IMR-90 (cell line): ENCODE measurements at regions not wholly inside any gene's neighbourhood (a gene's known extent, or its start where the extent isn't known, plus 50 kb on each side); places are given as distances from the start of the nearest gene placed in this dataset.

ENCODE experiments used
- ATAC-seq: fragments of 200-7000 bp; cut with Tn5 transposase; 2 replicates; pipeline ENCODE4 v1.9.1; 2020; ENCODE audit warnings: low read depth, mild to moderate bottlenecking, moderate library complexity
- BruUV-seq: library from RNA; stranded (reverse); fragments of 400-500 nt; replicated peaks from 2 replicates; lab custom pipeline; 2021; lab: Mats Ljungman, UMichigan
- CTCF ChIA-PET: fragments of 300-600 bp; formaldehyde crosslinking; extraction: SDS; loops from one replicate; lab custom pipeline; 2021; ENCODE audit warnings: antibody characterized with exemption; lab: Yijun Ruan, JAX
- POLR2A ChIA-PET: fragments of 300-600 bp; sonication (Branson Sonifier 250); formaldehyde crosslinking; loops from one replicate; lab custom pipeline; 2022; ENCODE audit warnings: antibody characterized with exemption; ENCODE audit not compliant: unreplicated experiment; lab: Charles Lee
- DNase-seq: peaks from one replicate; pipeline ENCODE4 v3.0.0; 2013
- H2AFZ ChIP-seq: replicated peaks from 2 replicates; pipeline ENCODE3; 2013; ENCODE audit warnings: low read length, mild to moderate bottlenecking; ENCODE audit not compliant: poor library complexity
- H2AK5ac ChIP-seq: 2 replicates; pipeline ENCODE4 v1.6.1; 2013; ENCODE audit warnings: low read depth, low read length, inconsistent platforms
- H2AK9ac ChIP-seq: replicated peaks from 2 replicates; pipeline ENCODE3; 2013; ENCODE audit warnings: mild to moderate bottlenecking, low read depth, low read length, moderate library complexity; ENCODE audit not compliant: poor library complexity
- H2BK120ac ChIP-seq: 2 replicates; pipeline ENCODE4 v1.6.1; 2013; ENCODE audit warnings: low read depth, low read length, inconsistent platforms
- H2BK15ac ChIP-seq: 3 replicates; pipeline ENCODE4 v1.6.1; 2013; ENCODE audit warnings: low read depth, low read length, inconsistent platforms
- H2BK20ac ChIP-seq: 2 replicates; pipeline ENCODE4 v1.6.1; 2013; ENCODE audit warnings: low read depth, mild to moderate bottlenecking, inconsistent platforms, low read length, moderate library complexity
- H2BK5ac ChIP-seq: 2 replicates; pipeline ENCODE4 v1.6.1; 2013; ENCODE audit warnings: mild to moderate bottlenecking, low read depth, low read length, inconsistent platforms; ENCODE audit not compliant: poor library complexity, severe bottlenecking
- H3K14ac ChIP-seq: replicated peaks from 2 replicates; pipeline ENCODE4 v1.6.1; 2013; ENCODE audit warnings: low read depth, low read length, inconsistent platforms
- H3K18ac ChIP-seq: 2 replicates; pipeline ENCODE4 v1.6.1; 2013; ENCODE audit warnings: low read depth, low read length, control low read depth
- H3K23ac ChIP-seq: 2 replicates; pipeline ENCODE4 v1.6.1; 2013; ENCODE audit warnings: low read depth, low read length, inconsistent platforms
- H3K27ac ChIP-seq: 2 replicates; pipeline ENCODE4 v1.5.1; 2013; ENCODE audit warnings: mild to moderate bottlenecking, control low read depth, low read length; ENCODE audit not compliant: insufficient read depth
- H3K27me3 ChIP-seq: 2 replicates; pipeline ENCODE4 v1.6.1; 2013; ENCODE audit warnings: low read length; ENCODE audit not compliant: control insufficient read depth, insufficient read depth
- H3K36me3 ChIP-seq: 2 replicates; pipeline ENCODE4 v1.6.1; 2013; ENCODE audit warnings: low read length, mixed read lengths; ENCODE audit not compliant: control insufficient read depth, insufficient read depth
- H3K4ac ChIP-seq: 2 replicates; pipeline ENCODE4 v1.6.1; 2013; ENCODE audit warnings: low read depth, low read length, inconsistent platforms
- H3K4me1 ChIP-seq: 2 replicates; pipeline ENCODE4 v1.6.1; 2013; ENCODE audit warnings: low read length, mixed read lengths; ENCODE audit not compliant: control insufficient read depth, insufficient read depth
- H3K4me2 ChIP-seq: 2 replicates; pipeline ENCODE4 v1.6.1; 2013; ENCODE audit warnings: low read depth, mild to moderate bottlenecking, control low read depth, low read length, moderate library complexity
- H3K4me3 ChIP-seq: 2 replicates; pipeline ENCODE4 v1.5.1; 2013; ENCODE audit warnings: low read depth, mild to moderate bottlenecking, control low read depth, low read length, moderate library complexity; ENCODE audit not compliant: insufficient read depth
- H3K56ac ChIP-seq: 2 replicates; pipeline ENCODE4 v1.6.1; 2013; ENCODE audit warnings: low read length, inconsistent platforms; ENCODE audit not compliant: insufficient read depth; ENCODE audit errors: extremely low read depth
- H3K79me1 ChIP-seq, 2 experiments: 2 replicates each; pipeline ENCODE4 v1.6.1; 2013; ENCODE audit warnings: low read length in 2 of 2, inconsistent platforms in 1 of 2, low read depth in 1 of 2
- H3K9ac ChIP-seq: 2 replicates; pipeline ENCODE4 v1.6.1; 2013; ENCODE audit warnings: low read depth, low read length, control low read depth
- H3K9me1 ChIP-seq: 2 replicates; pipeline ENCODE4 v1.6.1; 2013; ENCODE audit warnings: low read length, inconsistent platforms; ENCODE audit not compliant: insufficient read depth
- H3K9me3 ChIP-seq: 2 replicates; pipeline ENCODE4 v1.6.1; 2013; ENCODE audit warnings: low read length; ENCODE audit not compliant: control insufficient read depth, insufficient read depth
- H4K20me1 ChIP-seq: 2 replicates; pipeline ENCODE4 v1.6.1; 2013; ENCODE audit warnings: low read length, inconsistent platforms; ENCODE audit not compliant: insufficient read depth
- H4K5ac ChIP-seq: 2 replicates; pipeline ENCODE4 v1.6.1; 2013; ENCODE audit warnings: mild to moderate bottlenecking, low read depth, low read length, control low read depth
- H4K8ac ChIP-seq, 2 experiments: 2 replicates each; pipeline ENCODE4 v1.6.1; 2013; ENCODE audit warnings: low read depth in 2 of 2, low read length in 2 of 2, control low read depth in 1 of 2, inconsistent platforms in 1 of 2
- H4K91ac ChIP-seq: 2 replicates; pipeline ENCODE4 v1.6.1; 2013; ENCODE audit warnings: low read depth, low read length, inconsistent platforms; ENCODE audit not compliant: insufficient read depth
- FOS ChIP-seq: fragments of 150-350 bp; IDR thresholded peaks from 2 replicates; pipeline ENCODE4 v1.6.1; 2016; ENCODE audit warnings: low read depth, low read length
- WGBS, 2 experiments: methylation state at CpG; one replicate each; pipeline versions ENCODE4 v1.1.5 to v1.1.7; 2013; ENCODE audit warnings: missing lambda C conversion rate in 2 of 2; ENCODE audit not compliant: insufficient read length in 1 of 2; ENCODE audit errors: extremely low coverage in 2 of 2; 5-methylcytosine and 5-hydroxymethylcytosine counted together
- dilution Hi-C: fragments of 300-500 bp; cut with HindIII; formaldehyde crosslinking; loops from one replicate; pipeline ENCODE4 v1.14.3; 2018; ENCODE audit warnings: low sequenced_read_pairs; ENCODE audit not compliant: unreplicated experiment
- in situ Hi-C: fragments of 300-500 bp; cut with MboI; formaldehyde crosslinking; loops from 3 replicates; pipeline ENCODE4 v1.14.3; 2019; ENCODE audit warnings: low sequenced_read_pairs, inconsistent platforms, mixed read lengths
- intact Hi-C: fragments of 100-400 bp; cut with micrococcal nuclease; formaldehyde crosslinking; loops from 2 replicates; pipeline ENCODE4 v1.10.0; 2022

- no peak overlapping the region for H4K8ac ChIP-seq
- H3K9me1 ChIP-seq, result no peaks in the 10 kb centered on the region
- H2BK120ac ChIP-seq, result no peak overlapping the region
- H3K79me1 ChIP-seq, result no peaks in the 10 kb centered on the region
- in situ Hi-C loops, result no loop called here
- H3K23ac ChIP-seq, result no peak overlapping the region
- H2AK5ac ChIP-seq, result no peak overlapping the region
- no peaks in the 10 kb centered on the region for H3K27me3 ChIP-seq
- no peak overlapping the region for H3K4ac ChIP-seq
- DNase-seq (no peak), ATAC-seq (no peak)
- no peak overlapping the region for H4K5ac ChIP-seq
- H4K20me1 ChIP-seq, result no peaks in the 10 kb centered on the region
- H3K27ac ChIP-seq, result no peak overlapping the region
- H3K9ac ChIP-seq, result no peak overlapping the region
- no peak overlapping the region for H2AFZ ChIP-seq
- H2BK20ac ChIP-seq, result no peak overlapping the region
- dilution Hi-C loops, result no loop called here
- BruUV-seq, result no TSS peak
- H3K4me2 ChIP-seq, result no peak overlapping the region
- H4K91ac ChIP-seq, result no peak overlapping the region
- CTCF ChIA-PET, result no interaction called here
- no CpG with 5 or more reads among the region's 5 CpGs for WGBS, 2 experiments
- intact Hi-C loops, result no loop called here
- no peak overlapping the region for H3K18ac ChIP-seq
- H3K36me3 ChIP-seq, result no peaks in the 10 kb centered on the region
- H2BK15ac ChIP-seq, result no peak overlapping the region
- H2BK5ac ChIP-seq, result no peak overlapping the region
- H3K4me1 ChIP-seq, result no peaks in the 10 kb centered on the region
- H3K4me3 ChIP-seq, result no peak overlapping the region
- H3K9me3 ChIP-seq, result no peaks in the 10 kb centered on the region
- TF ChIP-seq FOS, result no peak
- no peak overlapping the region for H3K56ac ChIP-seq
- H2AK9ac ChIP-seq, result no peak overlapping the region
- no peak overlapping the region for H3K14ac ChIP-seq
- POLR2A ChIA-PET, result no interaction called here
Observed at GRCh38 chr12:74977832-74978481, 231.7 kb downstream of the KCNC2 start.
